Left lobe of liver (tissue), 2 donors: ENCODE measurements at regions not wholly inside any gene's neighbourhood (a gene's known extent, or its start where the extent isn't known, plus 50 kb on each side); places are given as distances from the start of the nearest gene placed in this dataset.
"Not testable (repeated sequence)": the region's sequence is repeated elsewhere in the genome, so short reads cannot be mapped to it uniquely, and the experiment has no call there.

ENCODE experiments used
- ATAC-seq: fragments of 200-7000 bp; cut with Tn5 transposase; one replicate; pipeline ENCODE4 v1.9.1; 2020; ENCODE audit warnings: mild to moderate bottlenecking, moderate library complexity
- DNase-seq: peaks from one replicate; pipeline ENCODE4 v3.0.0-alpha.2; 2020; ENCODE audit warnings: low spot score
- donor health status: DM: no; HTN: no; CAD: no; lungs with moderate emphysema.
- donor health status: DM: no; HTN: yes; CAD: no.

- no peak for DNase-seq
- no peak for ATAC-seq
These were observed 1498.8 kb downstream of the MAT2B start for GRCh38 chr5:165004175-165004574.

- DNase-seq (no peak), ATAC-seq (no peak)
These were observed 1509.0 kb downstream of the MAT2B start for GRCh38 chr5:165014439-165014838.

- ATAC-seq: no peak
These were observed 1509.7 kb downstream of the MAT2B start for GRCh38 chr5:165015126-165015525.

GRCh38 chr5:165015547-165015946 is 1510.1 kb downstream of the MAT2B start:
- ATAC-seq (no peak), DNase-seq (no peak)

More at GRCh38 chr5:165015126-165015525, 1509.7 kb downstream of the MAT2B start:
- DNase-seq: no peak

- ATAC-seq: no peak
- no peak for DNase-seq
These were observed 1521.6 kb downstream of the MAT2B start for GRCh38 chr5:165026971-165027370.

GRCh38 chr5:165028356-165028755 is 1522.9 kb downstream of the MAT2B start:
- DNase-seq (no peak), ATAC-seq (no peak)

GRCh38 chr5:165029099-165029870 is 1523.9 kb downstream of the MAT2B start:
- ATAC-seq (no peak), DNase-seq (no peak)

- DNase-seq: no peak
- ATAC-seq: no peak
These were observed 1525.6 kb downstream of the MAT2B start for GRCh38 chr5:165030971-165031370.

- no peak for ATAC-seq
- no peak for DNase-seq
These were observed 1526.0 kb downstream of the MAT2B start for GRCh38 chr5:165031371-165031770.

GRCh38 chr5:165035520-165035919 is 1530.1 kb downstream of the MAT2B start:
- DNase-seq (no peak), ATAC-seq (no peak)

GRCh38 chr5:165039748-165040147 is 1534.3 kb downstream of the MAT2B start:
- ATAC-seq (no peak), DNase-seq (no peak)

- DNase-seq, ATAC-seq: not testable (repeated sequence)
These were observed 1540.5 kb downstream of the MAT2B start for GRCh38 chr5:165045941-165046340.

GRCh38 chr5:165055476-165055875 is 1550.1 kb downstream of the MAT2B start:
- DNase-seq: no peak
- ATAC-seq: no peak

- DNase-seq (no peak), ATAC-seq (no peak)
These were observed 1551.7 kb downstream of the MAT2B start for GRCh38 chr5:165057145-165057544.

GRCh38 chr5:165066751-165067385 is 1561.4 kb downstream of the MAT2B start:
- ATAC-seq: no peak
- no peak for DNase-seq

GRCh38 chr5:165076686-165077085 is 1571.3 kb downstream of the MAT2B start:
- ATAC-seq: no peak

GRCh38 chr5:165079389-165079788 is 1574.0 kb downstream of the MAT2B start:
- DNase-seq (no peak), ATAC-seq (no peak)

More at GRCh38 chr5:165076686-165077085, 1571.3 kb downstream of the MAT2B start:
- DNase-seq: no peak

GRCh38 chr5:165083394-165083793 is 1578.0 kb downstream of the MAT2B start:
- DNase-seq (no peak), ATAC-seq (no peak)

GRCh38 chr5:165086465-165086864 is 1581.0 kb downstream of the MAT2B start:
- ATAC-seq: no peak
- no peak for DNase-seq

GRCh38 chr5:165094782-165095181 is 1589.4 kb downstream of the MAT2B start:
- DNase-seq: no peak
- no peak for ATAC-seq

- ATAC-seq: no peak
These were observed 1596.3 kb downstream of the MAT2B start for GRCh38 chr5:165101709-165102108.

GRCh38 chr5:165104611-165105010 is 1599.2 kb downstream of the MAT2B start:
- no peak for ATAC-seq
- no peak for DNase-seq

More at GRCh38 chr5:165101709-165102108, 1596.3 kb downstream of the MAT2B start:
- DNase-seq: no peak
